ENCODE measurements at regions not wholly inside any gene's neighbourhood (a gene's known extent, or its start where the extent isn't known, plus 50 kb on each side); places are given as distances from the start of the nearest gene placed in this dataset.
"Not testable (repeated sequence)": the region's sequence is repeated elsewhere in the genome, so short reads cannot be mapped to it uniquely, and the experiment has no call there.

- Mint-ChIP-seq H3K9me3 (peaks cover 0 to 7% (median 2%) of the 10 kb centered on the region in 3 donors), H3K4me3 (no peak overlapping the region), H3K4me1 (no peaks in the 10 kb centered on the region), H3K27me3 (peaks cover 10 to 32% of the 10 kb centered on the region in 2 donors), H3K27ac (no peak overlapping the region), H3K36me3 (no peaks in the 10 kb centered on the region)
- ChIA-PET POLR2A (no interaction called here), CTCF (interaction anchor here in 1 of 2 donors (0.6 kb wide), 1 partner anchor 970 kb away, joined by 3 read pairs; no protein-coding TSS in a partner anchor)
- H3K9me3 ChIP-seq = no peaks in the 10 kb centered on the region
- H3K27ac ChIP-seq (ENCODE audit: low read length) = no peak overlapping the region
- no peaks in the 10 kb centered on the region for H3K4me1 ChIP-seq (ENCODE audit: control insufficient read depth in 1 of 2, extremely low read depth in 1 of 2, insufficient read depth in 2 of 2, low read length in 2 of 2)
- H3K27me3 ChIP-seq (replicated peaks in 1 of 2; ENCODE audit: control insufficient read depth in 2 of 2, extremely low read depth in 1 of 2, insufficient read depth in 2 of 2, low read length in 1 of 2) = peaks cover 2% of the 10 kb centered on the region in 2 experiments
- WGBS (ENCODE audit: insufficient coverage) = no CpG with 5 or more reads among the region's 4 CpGs
- H3K4me3 ChIP-seq (ENCODE audit: control insufficient read depth in 1 of 2, extremely low read depth in 1 of 2, low read length in 1 of 2) = no peak overlapping the region
- DNase-seq (no peak), ATAC-seq (replicated peaks in 1 of 4) (no peak)
- H3K36me3 ChIP-seq (ENCODE audit: control insufficient read depth in 2 of 2, extremely low read depth in 1 of 2, insufficient read depth in 1 of 2, low read length in 1 of 2) = no peaks in the 10 kb centered on the region
Measured at GRCh38 chr12:13339091-13339490, 142.6 kb downstream of the EMP1 start.

GRCh38 chr12:13337791-13338190 is 141.3 kb downstream of the EMP1 start:
- H3K4me3 ChIP-seq (ENCODE audit: control insufficient read depth in 1 of 2, extremely low read depth in 1 of 2, low read length in 1 of 2) = no peak overlapping the region
- 94% methylated on average over 3 of the region's 6 CpGs for WGBS (ENCODE audit: insufficient coverage)

GRCh38 chr12:13336216-13336615 is 139.7 kb downstream of the EMP1 start:
- no peaks in the 10 kb centered on the region for H3K9me3 ChIP-seq
- H3K27me3 Mint-ChIP-seq = peaks cover 10 to 19% of the 10 kb centered on the region in 2 donors
- 80% methylated on average over 1 of the region's 4 CpGs for WGBS (ENCODE audit: insufficient coverage)
- H3K36me3 ChIP-seq (ENCODE audit: control insufficient read depth in 2 of 2, extremely low read depth in 1 of 2, insufficient read depth in 1 of 2, low read length in 1 of 2) = no peaks in the 10 kb centered on the region
- no peaks in the 10 kb centered on the region for H3K4me1 Mint-ChIP-seq
- H3K4me1 ChIP-seq (ENCODE audit: control insufficient read depth in 1 of 2, extremely low read depth in 1 of 2, insufficient read depth in 2 of 2, low read length in 2 of 2) = no peaks in the 10 kb centered on the region
- H3K9me3 Mint-ChIP-seq = peaks cover 0 to 12% (median 4%) of the 10 kb centered on the region in 3 donors
- ChIA-PET POLR2A (no interaction called here), CTCF (interaction anchor here in 1 of 2 donors (1.3 kb wide), 1 partner anchor 10 kb away, joined by 3 read pairs; no protein-coding TSS in a partner anchor)
- peaks cover 2 to 4% of the 10 kb centered on the region in 2 experiments for H3K27me3 ChIP-seq (replicated peaks in 1 of 2; ENCODE audit: control insufficient read depth in 2 of 2, extremely low read depth in 1 of 2, insufficient read depth in 2 of 2, low read length in 1 of 2)
- ATAC-seq (replicated peaks in 1 of 4) (no peak), DNase-seq (no peak)
- no peak overlapping the region for H3K27ac Mint-ChIP-seq
- no peak overlapping the region for H3K4me3 ChIP-seq (ENCODE audit: control insufficient read depth in 1 of 2, extremely low read depth in 1 of 2, low read length in 1 of 2)
- no peak overlapping the region for H3K27ac ChIP-seq (ENCODE audit: low read length)
- H3K36me3 Mint-ChIP-seq = no peaks in the 10 kb centered on the region
- no peak overlapping the region for H3K4me3 Mint-ChIP-seq

More at GRCh38 chr12:13337791-13338190, 141.3 kb downstream of the EMP1 start:
- Histone ChIP-seq H3K27me3 (replicated peaks in 1 of 2; ENCODE audit: control insufficient read depth in 2 of 2, extremely low read depth in 1 of 2, insufficient read depth in 2 of 2, low read length in 1 of 2) (peaks cover 2 to 4% of the 10 kb centered on the region in 2 experiments), H3K36me3 (ENCODE audit: control insufficient read depth in 2 of 2, extremely low read depth in 1 of 2, insufficient read depth in 1 of 2, low read length in 1 of 2) (no peaks in the 10 kb centered on the region), H3K27ac (ENCODE audit: low read length) (no peak overlapping the region), H3K9me3 (no peaks in the 10 kb centered on the region), H3K4me1 (ENCODE audit: control insufficient read depth in 1 of 2, extremely low read depth in 1 of 2, insufficient read depth in 2 of 2, low read length in 2 of 2) (no peaks in the 10 kb centered on the region)
- Mint-ChIP-seq H3K9me3 (peaks cover 0 to 7% (median 2%) of the 10 kb centered on the region in 3 donors), H3K4me3 (no peak overlapping the region), H3K36me3 (no peaks in the 10 kb centered on the region), H3K27ac (no peak overlapping the region), H3K27me3 (peaks cover 11 to 22% of the 10 kb centered on the region in 2 donors), H3K4me1 (no peaks in the 10 kb centered on the region)
- CTCF ChIA-PET = no interaction called here
- POLR2A ChIA-PET = no interaction called here
- no peak for DNase-seq
- ATAC-seq (replicated peaks in 1 of 4) = no peak

GRCh38 chr12:13328535-13328934 is 132.0 kb downstream of the EMP1 start:
- 100% methylated on average over 1 of the region's 3 CpGs for WGBS (ENCODE audit: insufficient coverage)
- DNase-seq (no peak), ATAC-seq (replicated peaks in 1 of 4) (no peak)
- Mint-ChIP-seq H3K9me3 (peaks cover 0 to 17% (median 4%) of the 10 kb centered on the region in 3 donors), H3K4me3 (no peak overlapping the region), H3K4me1 (no peaks in the 10 kb centered on the region), H3K27ac (no peak overlapping the region), H3K27me3 (peaks cover 21 to 37% of the 10 kb centered on the region in 2 donors), H3K36me3 (no peaks in the 10 kb centered on the region)
- Histone ChIP-seq H3K27ac (ENCODE audit: low read length) (no peak overlapping the region), H3K36me3 (ENCODE audit: control insufficient read depth in 2 of 2, extremely low read depth in 1 of 2, insufficient read depth in 1 of 2, low read length in 1 of 2) (no peaks in the 10 kb centered on the region), H3K4me3 (ENCODE audit: control insufficient read depth in 1 of 2, extremely low read depth in 1 of 2, low read length in 1 of 2) (no peak overlapping the region), H3K27me3 (replicated peaks in 1 of 2; ENCODE audit: control insufficient read depth in 2 of 2, extremely low read depth in 1 of 2, insufficient read depth in 2 of 2, low read length in 1 of 2) (peaks cover 0 to 7% of the 10 kb centered on the region in 2 experiments), H3K4me1 (ENCODE audit: control insufficient read depth in 1 of 2, extremely low read depth in 1 of 2, insufficient read depth in 2 of 2, low read length in 2 of 2) (no peaks in the 10 kb centered on the region), H3K9me3 (no peaks in the 10 kb centered on the region)
- ChIA-PET CTCF (no interaction called here), POLR2A (no interaction called here)

GRCh38 chr12:13326076-13326475 is 129.6 kb downstream of the EMP1 start:
- ChIA-PET CTCF (interaction anchor here in 1 of 2 donors (1.3 kb wide), 1 partner anchor 10 kb away, joined by 3 read pairs; no protein-coding TSS in a partner anchor), POLR2A (no interaction called here)
- no peak overlapping the region for H3K4me3 ChIP-seq (ENCODE audit: control insufficient read depth in 1 of 2, extremely low read depth in 1 of 2, low read length in 1 of 2)
- H3K36me3 ChIP-seq (ENCODE audit: control insufficient read depth in 2 of 2, extremely low read depth in 1 of 2, insufficient read depth in 1 of 2, low read length in 1 of 2) = no peaks in the 10 kb centered on the region
- Mint-ChIP-seq H3K9me3 (peaks cover 0 to 4% (median 4%) of the 10 kb centered on the region in 3 donors), H3K36me3 (no peaks in the 10 kb centered on the region), H3K27me3 (peaks cover 22 to 40% of the 10 kb centered on the region in 2 donors), H3K4me3 (no peak overlapping the region), H3K27ac (no peak overlapping the region), H3K4me1 (no peaks in the 10 kb centered on the region)
- ATAC-seq (replicated peaks in 1 of 4) (no peak), DNase-seq (no peak)
- no peak overlapping the region for H3K27ac ChIP-seq (ENCODE audit: low read length)
- no peaks in the 10 kb centered on the region for H3K9me3 ChIP-seq
- 85% methylated on average over 4 of the region's 4 CpGs for WGBS (ENCODE audit: insufficient coverage)
- H3K4me1 ChIP-seq (ENCODE audit: control insufficient read depth in 1 of 2, extremely low read depth in 1 of 2, insufficient read depth in 2 of 2, low read length in 2 of 2) = no peaks in the 10 kb centered on the region
- H3K27me3 ChIP-seq (replicated peaks in 1 of 2; ENCODE audit: control insufficient read depth in 2 of 2, extremely low read depth in 1 of 2, insufficient read depth in 2 of 2, low read length in 1 of 2) = peaks cover 0 to 6% of the 10 kb centered on the region in 2 experiments

GRCh38 chr12:13325037-13325436 is 128.5 kb downstream of the EMP1 start:
- CTCF ChIA-PET; H3K36me3 ChIP-seq (ENCODE audit: control insufficient read depth in 2 of 2, extremely low read depth in 1 of 2, insufficient read depth in 1 of 2, low read length in 1 of 2); H3K4me3 ChIP-seq (ENCODE audit: control insufficient read depth in 1 of 2, extremely low read depth in 1 of 2, low read length in 1 of 2); H3K4me3 Mint-ChIP-seq; H3K27me3 ChIP-seq (replicated peaks in 1 of 2; ENCODE audit: control insufficient read depth in 2 of 2, extremely low read depth in 1 of 2, insufficient read depth in 2 of 2, low read length in 1 of 2); DNase-seq; H3K4me1 ChIP-seq (ENCODE audit: control insufficient read depth in 1 of 2, extremely low read depth in 1 of 2, insufficient read depth in 2 of 2, low read length in 2 of 2); H3K27ac Mint-ChIP-seq; H3K9me3 Mint-ChIP-seq; H3K4me1 Mint-ChIP-seq; POLR2A ChIA-PET; ATAC-seq (replicated peaks in 1 of 4); H3K9me3 ChIP-seq; H3K27ac ChIP-seq (ENCODE audit: low read length); H3K36me3 Mint-ChIP-seq: not testable (repeated sequence)
- no CpG with 5 or more reads among the region's 3 CpGs for WGBS (ENCODE audit: insufficient coverage)
- peaks cover 21 to 36% of the 10 kb centered on the region in 2 donors for H3K27me3 Mint-ChIP-seq
